T-helper 1 cell treated with Interleukin-12 subunit alpha and Interleukin-12 subunit beta and Interleukin-4 antibody, amounts not matched to agents 30 μg/mL and 1 μg/mL, for 36 hours (primary cell): ENCODE measurements at regions not wholly inside any gene's neighbourhood (a gene's known extent, or its start where the extent isn't known, plus 50 kb on each side); places are given as distances from the start of the nearest gene placed in this dataset.
"Not testable (repeated sequence)": the region's sequence is repeated elsewhere in the genome, so short reads cannot be mapped to it uniquely, and the experiment has no call there.

Source experiments
- H3K27ac Mint-ChIP-seq: one replicate; pipeline ENCODE4 v1.8.0; 2021; ENCODE audit warnings: mild to moderate bottlenecking, mixed read lengths
- H3K27me3 Mint-ChIP-seq: one replicate; pipeline ENCODE4 v1.8.0; 2021; ENCODE audit warnings: low read depth, mixed read lengths
- H3K36me3 Mint-ChIP-seq: one replicate; pipeline ENCODE4 v1.8.0; 2021; ENCODE audit warnings: low read depth, mixed read lengths
- H3K4me1 Mint-ChIP-seq: one replicate; pipeline ENCODE4 v1.8.0; 2021; ENCODE audit warnings: low read depth, mixed read lengths
- H3K4me3 Mint-ChIP-seq: one replicate; pipeline ENCODE4 v1.8.0; 2021; ENCODE audit warnings: mild to moderate bottlenecking, moderate library complexity, mixed read lengths
- H3K9me3 Mint-ChIP-seq: one replicate; pipeline ENCODE4 v1.8.0; 2021; ENCODE audit warnings: mixed read lengths

DNA sequence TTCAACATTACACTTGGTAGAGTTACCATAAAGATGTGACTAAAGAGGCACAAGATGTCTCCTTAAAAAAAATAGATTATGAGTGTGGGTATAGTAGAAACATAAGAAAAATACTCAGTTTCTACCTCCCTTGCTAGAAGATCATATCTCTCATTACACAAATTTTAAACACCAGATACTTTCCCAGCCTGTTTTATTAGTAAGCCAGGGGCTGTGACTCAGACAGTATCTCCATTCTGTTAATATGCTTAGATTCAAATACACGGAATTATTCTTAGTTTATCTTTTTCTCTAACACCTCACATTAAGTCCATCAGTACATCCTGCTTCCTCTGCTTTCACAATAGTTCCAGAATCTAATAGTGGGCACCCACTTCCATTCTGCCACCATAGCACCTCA, 561.8 kb upstream of the ADAMTS5 start:
- Mint-ChIP-seq H3K27ac (no peak overlapping the region), H3K4me1 (no peaks in the 10 kb centered on the region), H3K4me3 (no peak overlapping the region), H3K36me3 (no peaks in the 10 kb centered on the region), H3K27me3 (no peaks in the 10 kb centered on the region), H3K9me3 (no peaks in the 10 kb centered on the region)

GRCh38 chr21:27526451-27526850, 559.6 kb upstream of the ADAMTS5 start:
- Mint-ChIP-seq H3K27ac (no peak overlapping the region), H3K4me1 (no peaks in the 10 kb centered on the region), H3K27me3 (no peaks in the 10 kb centered on the region), H3K9me3 (no peaks in the 10 kb centered on the region), H3K36me3 (no peaks in the 10 kb centered on the region), H3K4me3 (no peak overlapping the region)

DNA sequence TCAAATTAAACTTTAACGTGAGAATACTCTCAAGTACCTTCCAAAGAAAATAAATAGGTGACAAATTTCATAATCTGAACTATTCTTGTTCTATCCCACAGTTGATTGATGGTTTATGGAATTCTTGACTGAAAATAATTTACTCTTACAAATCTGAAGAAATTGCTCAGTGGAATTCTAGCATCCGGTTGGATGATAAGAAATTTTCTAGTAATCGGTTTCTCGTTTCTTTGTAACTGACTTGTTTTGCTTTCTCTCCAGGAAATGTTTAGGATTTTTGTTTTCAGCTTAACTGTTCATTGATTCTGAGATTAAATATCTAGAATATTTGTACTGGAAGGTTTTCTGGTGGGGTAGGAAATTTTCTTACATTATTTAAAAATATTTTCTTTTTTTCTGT, 558.9 kb upstream of the ADAMTS5 start:
- Mint-ChIP-seq H3K27ac (no peak overlapping the region), H3K9me3 (no peaks in the 10 kb centered on the region), H3K27me3 (no peaks in the 10 kb centered on the region), H3K4me3 (no peak overlapping the region), H3K36me3 (no peaks in the 10 kb centered on the region), H3K4me1 (no peaks in the 10 kb centered on the region)

GRCh38 chr21:27519361-27519760, 552.5 kb upstream of the ADAMTS5 start:
- no peak overlapping the region for H3K27ac Mint-ChIP-seq
- no peaks in the 10 kb centered on the region for H3K27me3 Mint-ChIP-seq
- H3K36me3 Mint-ChIP-seq = no peaks in the 10 kb centered on the region
- no peak overlapping the region for H3K4me3 Mint-ChIP-seq
- H3K4me1 Mint-ChIP-seq = no peaks in the 10 kb centered on the region
- H3K9me3 Mint-ChIP-seq = peaks cover 22% of the 10 kb centered on the region

GRCh38 chr21:27517177-27517576, 550.3 kb upstream of the ADAMTS5 start:
- not testable (repeated sequence) for H3K27me3 Mint-ChIP-seq, H3K36me3 Mint-ChIP-seq, H3K27ac Mint-ChIP-seq, H3K4me3 Mint-ChIP-seq, H3K4me1 Mint-ChIP-seq
- peaks cover 22% of the 10 kb centered on the region for H3K9me3 Mint-ChIP-seq

DNA sequence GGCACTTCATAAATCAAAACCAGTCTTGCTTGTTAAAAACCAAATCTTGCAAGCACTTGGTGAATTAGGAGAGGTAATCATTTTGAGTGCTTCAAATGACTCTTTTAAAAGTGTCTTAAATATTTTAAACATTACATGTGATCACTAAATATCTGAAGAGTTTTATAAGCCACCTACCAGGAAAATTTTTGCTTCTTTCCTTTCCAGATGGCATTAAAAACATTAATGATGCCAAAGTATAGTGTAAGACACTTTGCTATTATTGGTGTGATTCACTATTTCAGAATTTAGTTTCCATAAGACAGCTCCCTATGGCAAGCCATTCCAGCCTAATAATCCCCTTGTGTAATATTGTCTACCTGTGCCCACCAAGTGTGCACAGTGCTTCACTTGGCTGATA, 548.8 kb upstream of the ADAMTS5 start:
- no peaks in the 10 kb centered on the region for H3K36me3 Mint-ChIP-seq
- H3K4me1 Mint-ChIP-seq = no peaks in the 10 kb centered on the region
- H3K9me3 Mint-ChIP-seq = peaks cover 22% of the 10 kb centered on the region

GRCh38 chr21:27513825-27514224, 546.9 kb upstream of the ADAMTS5 start:
- no peaks in the 10 kb centered on the region for H3K36me3 Mint-ChIP-seq
- no peaks in the 10 kb centered on the region for H3K4me1 Mint-ChIP-seq
- H3K27ac Mint-ChIP-seq = no peak overlapping the region
- H3K4me3 Mint-ChIP-seq = no peak overlapping the region
- peaks cover 15% of the 10 kb centered on the region for H3K9me3 Mint-ChIP-seq
- H3K27me3 Mint-ChIP-seq = no peaks in the 10 kb centered on the region

More for the DNA sequence above, 548.8 kb upstream of the ADAMTS5 start:
- Mint-ChIP-seq H3K27me3 (no peaks in the 10 kb centered on the region), H3K27ac (no peak overlapping the region), H3K4me3 (no peak overlapping the region)

- Mint-ChIP-seq H3K27ac (no peak overlapping the region), H3K36me3 (no peaks in the 10 kb centered on the region), H3K4me1 (no peaks in the 10 kb centered on the region), H3K27me3 (no peaks in the 10 kb centered on the region), H3K9me3 (peaks cover 8% of the 10 kb centered on the region), H3K4me3 (no peak overlapping the region)
Measured at GRCh38 chr21:27513016-27513415, 546.1 kb upstream of the ADAMTS5 start.

DNA sequence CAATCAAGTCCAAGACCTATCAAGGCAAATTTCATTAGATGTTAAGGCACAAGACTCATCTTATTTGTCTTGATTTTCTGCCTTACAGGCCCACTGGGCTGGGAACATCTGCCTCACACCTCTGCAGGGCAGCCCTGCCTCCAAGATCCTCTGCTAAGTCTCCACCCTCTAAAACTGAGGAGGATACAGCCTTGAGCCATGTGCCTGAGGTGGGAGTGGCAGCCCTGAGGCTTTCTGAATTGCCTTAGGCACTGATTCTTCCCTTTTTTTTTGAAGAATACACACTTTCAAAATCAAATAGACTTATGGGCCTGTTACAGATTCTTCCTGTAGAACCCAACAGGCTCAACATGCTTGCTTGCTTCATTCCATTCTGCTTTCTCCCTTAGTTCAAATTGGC, 544.3 kb upstream of the ADAMTS5 start:
- Mint-ChIP-seq H3K27me3 (no peaks in the 10 kb centered on the region), H3K4me3 (no peak overlapping the region), H3K27ac (no peak overlapping the region), H3K36me3 (no peaks in the 10 kb centered on the region), H3K4me1 (no peaks in the 10 kb centered on the region), H3K9me3 (peaks cover 3% of the 10 kb centered on the region)

- no peaks in the 10 kb centered on the region for H3K27me3 Mint-ChIP-seq
- peaks cover 3% of the 10 kb centered on the region for H3K9me3 Mint-ChIP-seq
Measured at GRCh38 chr21:27507695-27508094, 540.8 kb upstream of the ADAMTS5 start.

GRCh38 chr21:27505516-27505915, 538.6 kb upstream of the ADAMTS5 start:
- H3K4me3 Mint-ChIP-seq = no peak overlapping the region
- peaks cover 7% of the 10 kb centered on the region for H3K9me3 Mint-ChIP-seq

More at GRCh38 chr21:27507695-27508094, 540.8 kb upstream of the ADAMTS5 start:
- Mint-ChIP-seq H3K27ac (no peak overlapping the region), H3K4me3 (no peak overlapping the region), H3K4me1 (no peaks in the 10 kb centered on the region), H3K36me3 (no peaks in the 10 kb centered on the region)

DNA sequence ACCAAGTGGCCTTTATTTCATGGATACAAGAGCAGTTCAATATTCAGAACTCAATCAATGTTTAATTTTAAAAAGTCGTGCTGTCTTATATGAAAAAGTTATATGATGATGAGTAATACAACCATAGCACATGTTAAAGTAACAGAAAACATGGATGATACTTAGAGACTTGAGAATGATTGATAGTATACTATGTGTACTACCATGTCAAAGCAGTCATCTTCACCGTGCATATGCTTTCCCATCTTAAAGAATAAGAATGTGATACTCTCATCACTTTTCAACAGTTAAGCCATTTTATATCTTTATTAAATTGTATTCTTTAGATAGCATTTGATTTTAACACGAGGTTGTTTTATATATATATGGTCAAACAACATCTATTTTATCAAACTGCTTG, 535.9 kb upstream of the ADAMTS5 start:
- Mint-ChIP-seq H3K36me3 (no peaks in the 10 kb centered on the region), H3K27ac (no peak overlapping the region), H3K9me3 (peaks cover 10% of the 10 kb centered on the region), H3K27me3 (no peaks in the 10 kb centered on the region), H3K4me1 (no peaks in the 10 kb centered on the region), H3K4me3 (no peak overlapping the region)

More at GRCh38 chr21:27505516-27505915, 538.6 kb upstream of the ADAMTS5 start:
- Mint-ChIP-seq H3K27ac (no peak overlapping the region), H3K4me1 (no peaks in the 10 kb centered on the region), H3K36me3 (no peaks in the 10 kb centered on the region), H3K27me3 (no peaks in the 10 kb centered on the region)

DNA sequence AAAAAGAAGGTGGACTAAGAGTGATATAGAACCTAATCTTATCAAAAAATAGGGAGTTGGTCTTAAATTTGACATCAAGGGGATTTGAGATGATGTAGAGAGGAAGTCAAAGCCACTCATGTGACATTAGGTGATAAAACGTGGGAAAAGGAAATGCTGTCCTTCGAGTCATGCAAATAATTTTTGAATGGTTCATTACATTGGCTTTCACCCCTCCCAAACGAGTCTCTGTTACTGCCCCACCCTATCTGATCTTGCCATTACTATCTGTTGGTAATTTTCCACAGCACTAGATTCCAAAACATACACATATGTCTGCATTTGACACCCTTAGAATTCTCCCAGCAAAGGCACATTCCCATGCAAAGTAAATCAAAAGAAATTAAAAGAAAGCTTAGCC, 531.1 kb upstream of the ADAMTS5 start:
- H3K27me3 Mint-ChIP-seq = no peaks in the 10 kb centered on the region

GRCh38 chr21:27495836-27496235, 528.9 kb upstream of the ADAMTS5 start:
- Mint-ChIP-seq H3K27ac (no peak overlapping the region), H3K4me3 (no peak overlapping the region), H3K27me3 (no peaks in the 10 kb centered on the region), H3K9me3 (peaks cover 7% of the 10 kb centered on the region), H3K4me1 (no peaks in the 10 kb centered on the region), H3K36me3 (no peaks in the 10 kb centered on the region)

More for the DNA sequence above, 531.1 kb upstream of the ADAMTS5 start:
- Mint-ChIP-seq H3K4me3 (no peak overlapping the region), H3K9me3 (peaks cover 7% of the 10 kb centered on the region), H3K27ac (no peak overlapping the region), H3K4me1 (no peaks in the 10 kb centered on the region), H3K36me3 (no peaks in the 10 kb centered on the region)

DNA sequence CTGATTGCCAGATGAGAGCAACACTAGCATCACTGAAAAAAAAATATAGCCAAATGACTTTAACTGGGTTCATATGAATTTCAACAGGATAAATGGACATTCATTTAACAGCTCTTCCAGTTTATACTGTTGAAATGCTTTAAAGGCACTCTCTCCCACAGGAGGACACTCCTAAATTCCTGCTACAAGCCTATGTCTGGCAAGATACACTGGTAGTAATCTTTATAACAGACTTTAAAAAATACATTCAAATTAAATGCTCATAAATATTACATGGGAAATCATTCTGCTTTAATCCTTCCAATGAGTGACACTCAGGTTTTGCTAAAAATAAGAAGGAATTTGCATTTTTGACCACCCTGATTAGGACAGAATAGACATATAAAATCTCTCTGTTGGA, 526.7 kb upstream of the ADAMTS5 start:
- Mint-ChIP-seq H3K27me3 (no peaks in the 10 kb centered on the region), H3K36me3 (no peaks in the 10 kb centered on the region), H3K4me1 (no peaks in the 10 kb centered on the region), H3K27ac (no peak overlapping the region), H3K9me3 (no peaks in the 10 kb centered on the region), H3K4me3 (no peak overlapping the region)

DNA sequence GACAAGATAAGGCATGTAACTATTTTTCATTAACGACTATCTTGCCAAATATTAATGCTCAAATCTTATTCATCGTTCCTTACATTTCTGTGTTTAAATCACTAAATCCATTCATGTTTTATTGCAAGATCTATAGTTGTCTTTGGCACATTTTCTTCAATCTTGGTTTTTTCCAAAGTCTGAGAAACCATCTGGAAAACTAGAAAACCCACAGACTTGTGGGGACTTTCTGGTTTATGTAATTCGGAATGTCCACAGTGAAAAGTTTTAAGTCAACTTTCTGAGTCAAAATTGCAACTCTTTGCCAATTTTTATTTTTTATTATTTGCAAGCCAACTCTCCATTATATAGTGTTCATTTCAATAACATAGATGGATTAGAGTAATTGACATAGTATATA, 520.8 kb upstream of the ADAMTS5 start:
- H3K27ac Mint-ChIP-seq = no peak overlapping the region
- H3K27me3 Mint-ChIP-seq = no peaks in the 10 kb centered on the region
- H3K4me1 Mint-ChIP-seq = no peaks in the 10 kb centered on the region
- H3K9me3 Mint-ChIP-seq = no peaks in the 10 kb centered on the region
- H3K36me3 Mint-ChIP-seq = no peaks in the 10 kb centered on the region
- H3K4me3 Mint-ChIP-seq = no peak overlapping the region
